Fibroblast of pulmonary artery (primary cell): ENCODE measurements at regions not wholly inside any gene's neighbourhood (a gene's known extent, or its start where the extent isn't known, plus 50 kb on each side); places are given as distances from the start of the nearest gene placed in this dataset.

Source experiments
- DNase-seq: peaks from one replicate; pipeline ENCODE4 v3.0.0-alpha.2; 2010; ENCODE audit warnings: low read depth
- H3K4me3 ChIP-seq: replicated peaks from 2 replicates; pipeline ENCODE4 v1.5.1; 2011; ENCODE audit warnings: low read depth, mild to moderate bottlenecking, control low read depth, low read length, moderate library complexity
- CTCF ChIP-seq: IDR thresholded peaks from 2 replicates; pipeline ENCODE4 v1.5.1; 2011; ENCODE audit warnings: mild to moderate bottlenecking, control low read depth, low read length, inconsistent platforms; ENCODE audit errors: missing control alignments

- H3K4me3 ChIP-seq: no peak overlapping the region
- TF ChIP-seq CTCF: no peak
Measured at GRCh38 chr13:34506796-34507195, 435.3 kb upstream of the NBEA start.

GRCh38 chr13:34507630-34508029, 434.4 kb upstream of the NBEA start:
- no peak overlapping the region for H3K4me3 ChIP-seq
- DNase-seq: no peak
- TF ChIP-seq CTCF: no peak

More at GRCh38 chr13:34506796-34507195, 435.3 kb upstream of the NBEA start:
- DNase-seq: no peak

- H3K4me3 ChIP-seq: no peak overlapping the region
- TF ChIP-seq CTCF: no peak
- DNase-seq: no peak
Measured at GRCh38 chr13:34512817-34513216, 429.3 kb upstream of the NBEA start.

GRCh38 chr13:34513526-34513925, 428.5 kb upstream of the NBEA start:
- DNase-seq: no peak
- TF ChIP-seq CTCF: no peak
- H3K4me3 ChIP-seq: no peak overlapping the region

GRCh38 chr13:34515201-34515600, 426.9 kb upstream of the NBEA start:
- H3K4me3 ChIP-seq: no peak overlapping the region
- TF ChIP-seq CTCF: no peak
- no peak for DNase-seq

- DNase-seq: no peak
- no peak for TF ChIP-seq CTCF
- H3K4me3 ChIP-seq: no peak overlapping the region
Measured at GRCh38 chr13:34521171-34521570, 420.9 kb upstream of the NBEA start.

- DNase-seq: no peak
- H3K4me3 ChIP-seq: no peak overlapping the region
- TF ChIP-seq CTCF: no peak
Measured at GRCh38 chr13:34522808-34523207, 419.3 kb upstream of the NBEA start.
